HL-60 (cell line): ENCODE measurements at regions not wholly inside any gene's neighbourhood (a gene's known extent, or its start where the extent isn't known, plus 50 kb on each side); places are given as distances from the start of the nearest gene placed in this dataset.

Experiments
- CTCF ChIP-seq: IDR thresholded peaks from one replicate; pipeline ENCODE4 v1.5.1; 2011; ENCODE audit warnings: low read length, control low read depth, inconsistent platforms; ENCODE audit not compliant: insufficient read depth
- POLR2AphosphoS5 ChIP-seq: IDR thresholded peaks from 2 replicates; pipeline ENCODE4 v1.6.1; 2012; ENCODE audit warnings: low read depth
- REST ChIP-seq: IDR thresholded peaks from 2 replicates; pipeline ENCODE4 v1.6.1; 2012; ENCODE audit warnings: low read depth; ENCODE audit not compliant: insufficient replicate concordance

- TF ChIP-seq CTCF (no peak), REST (no peak), POLR2AphosphoS5 (no peak)
Observed at GRCh38 chr6:127030836-127031235, 87.6 kb upstream of the RSPO3 start.
